ENCODE measurements at regions not wholly inside any gene's neighbourhood (a gene's known extent, or its start where the extent isn't known, plus 50 kb on each side); places are given as distances from the start of the nearest gene placed in this dataset.

GRCh38 chr18:24543795-24544498 lies 83.5 kb downstream of the HRH4 start:
- TF ChIP-seq, protein P1, sequence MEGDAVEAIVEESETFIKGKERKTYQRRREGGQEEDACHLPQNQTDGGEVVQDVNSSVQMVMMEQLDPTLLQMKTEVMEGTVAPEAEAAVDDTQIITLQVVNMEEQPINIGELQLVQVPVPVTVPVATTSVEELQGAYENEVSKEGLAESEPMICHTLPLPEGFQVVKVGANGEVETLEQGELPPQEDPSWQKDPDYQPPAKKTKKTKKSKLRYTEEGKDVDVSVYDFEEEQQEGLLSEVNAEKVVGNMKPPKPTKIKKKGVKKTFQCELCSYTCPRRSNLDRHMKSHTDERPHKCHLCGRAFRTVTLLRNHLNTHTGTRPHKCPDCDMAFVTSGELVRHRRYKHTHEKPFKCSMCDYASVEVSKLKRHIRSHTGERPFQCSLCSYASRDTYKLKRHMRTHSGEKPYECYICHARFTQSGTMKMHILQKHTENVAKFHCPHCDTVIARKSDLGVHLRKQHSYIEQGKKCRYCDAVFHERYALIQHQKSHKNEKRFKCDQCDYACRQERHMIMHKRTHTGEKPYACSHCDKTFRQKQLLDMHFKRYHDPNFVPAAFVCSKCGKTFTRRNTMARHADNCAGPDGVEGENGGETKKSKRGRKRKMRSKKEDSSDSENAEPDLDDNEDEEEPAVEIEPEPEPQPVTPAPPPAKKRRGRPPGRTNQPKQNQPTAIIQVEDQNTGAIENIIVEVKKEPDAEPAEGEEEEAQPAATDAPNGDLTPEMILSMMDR (conservative IDR thresholded peaks at IDR 0.05), result peak; percentile 79
- no peak for TF ChIP-seq ZFX (IDR thresholded peaks at IDR 0.05)
